NOMO-1 treated with DMSO at 0.1 percent for 48 hours (cell line): ENCODE measurements at regions not wholly inside any gene's neighbourhood (a gene's known extent, or its start where the extent isn't known, plus 50 kb on each side); places are given as distances from the start of the nearest gene placed in this dataset.
"Not testable (repeated sequence)": the region's sequence is repeated elsewhere in the genome, so short reads cannot be mapped to it uniquely, and the experiment has no call there.

Experiments
- DNase-seq: peaks from one replicate; lab custom pipeline; 2025; ENCODE audit not compliant: unreplicated experiment; lab: John Stamatoyannopoulos, UW

GRCh38 chr15:87681104-87681503 lies 575.4 kb downstream of the NTRK3 start:
- DNase-seq = peak; percentile 82

- no peak for DNase-seq
Measured at GRCh38 chr15:87680208-87680607, 576.3 kb downstream of the NTRK3 start.

DNA sequence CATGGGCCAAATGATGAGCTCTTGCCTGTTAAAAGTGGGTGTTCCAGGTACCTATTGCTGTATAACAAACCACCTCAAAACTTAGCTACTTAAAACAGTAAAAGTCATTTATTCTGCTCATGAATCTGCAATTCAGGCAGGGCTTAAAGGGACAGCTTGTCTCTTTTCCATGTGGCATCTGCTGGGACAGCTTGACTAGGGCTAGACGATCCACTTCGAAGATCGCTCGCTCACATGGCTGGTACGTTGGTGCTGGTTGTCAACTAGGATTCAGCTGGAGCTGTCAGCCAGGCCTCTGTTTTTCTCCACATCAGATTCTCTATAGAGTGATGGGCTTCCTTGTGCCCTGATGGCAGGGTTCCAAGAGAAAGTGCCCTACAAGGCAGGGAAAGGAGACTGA lies 581.3 kb downstream of the NTRK3 start:
- no peak for DNase-seq

- DNase-seq = no peak
Measured at GRCh38 chr15:87672309-87673288, 583.9 kb downstream of the NTRK3 start.

DNA sequence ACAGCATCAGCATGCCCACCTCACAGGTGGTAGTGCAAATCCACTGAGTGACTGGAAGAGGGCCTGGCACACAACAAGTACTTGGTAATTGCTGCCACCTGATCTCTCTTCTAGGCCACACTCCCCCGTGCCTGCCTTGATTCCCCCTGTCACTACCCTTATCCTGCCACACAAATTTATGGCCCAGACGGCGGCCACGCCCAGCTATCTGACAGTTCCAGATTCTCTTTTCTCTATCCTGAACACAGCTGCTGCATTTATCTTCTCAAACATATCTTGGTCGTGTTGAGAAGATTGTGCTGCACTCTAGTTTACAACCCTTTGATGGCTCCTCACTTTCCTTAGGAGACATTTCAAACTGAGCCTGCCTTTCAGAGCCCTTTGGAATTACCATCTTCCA lies 585.2 kb downstream of the NTRK3 start:
- DNase-seq = no peak

GRCh38 chr15:87669846-87670245 lies 586.7 kb downstream of the NTRK3 start:
- DNase-seq = no peak

DNA sequence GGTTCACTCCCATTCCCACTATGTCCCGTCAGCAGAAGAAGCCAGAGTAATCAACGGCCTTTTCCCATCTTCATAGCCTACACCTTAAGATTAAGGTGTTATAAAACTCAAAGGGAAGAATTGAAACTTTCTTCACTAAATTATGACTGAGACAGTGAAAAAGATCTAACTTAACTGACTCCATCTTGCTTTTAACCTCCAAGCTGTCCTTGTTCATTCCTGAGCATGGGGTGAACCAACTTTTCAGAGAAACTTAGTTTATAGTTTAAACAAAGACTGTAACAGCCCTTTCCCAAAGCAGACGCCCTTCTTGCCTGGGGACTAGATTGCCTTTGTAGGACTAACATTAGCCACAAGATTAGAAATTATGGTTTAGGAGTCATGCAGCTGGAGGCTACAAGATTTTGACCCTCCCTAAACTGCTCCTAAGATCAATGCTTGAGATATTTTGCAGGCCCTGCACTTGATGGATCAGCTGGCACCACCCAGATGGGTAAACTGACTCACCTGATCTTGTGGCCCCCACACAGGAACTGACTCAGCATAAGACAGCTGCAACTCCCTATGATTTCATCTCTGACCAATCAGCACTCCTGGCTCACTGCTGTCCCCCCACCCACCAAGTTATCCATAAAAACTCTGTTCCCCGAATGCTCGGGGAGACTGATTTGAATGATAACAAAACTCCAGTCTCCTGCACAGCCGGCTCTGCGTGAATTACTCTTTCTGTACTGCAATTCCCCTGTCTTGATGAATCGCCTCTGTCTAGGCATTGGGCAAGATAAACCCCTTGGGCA lies 587.6 kb downstream of the NTRK3 start:
- not testable (repeated sequence) for DNase-seq

DNA sequence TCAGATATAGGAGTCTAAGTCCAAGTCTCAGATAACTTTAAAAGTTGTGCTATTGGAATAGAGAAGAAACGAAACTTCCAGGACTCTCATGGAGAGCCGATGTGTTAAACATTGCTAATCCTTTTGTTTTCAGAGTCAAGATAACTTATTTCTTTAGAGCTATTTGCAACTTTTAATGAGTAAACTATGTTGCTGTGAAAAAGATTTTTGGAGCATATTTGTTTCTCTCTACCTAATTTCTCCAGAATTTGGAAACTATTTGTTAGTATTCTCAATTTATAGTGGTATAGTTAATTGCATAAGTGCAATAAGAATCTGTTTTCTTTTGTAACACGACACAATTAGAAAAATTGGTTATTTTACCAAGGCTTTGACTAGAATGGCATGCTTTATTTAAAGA lies 588.9 kb downstream of the NTRK3 start:
- DNase-seq = no peak

DNA sequence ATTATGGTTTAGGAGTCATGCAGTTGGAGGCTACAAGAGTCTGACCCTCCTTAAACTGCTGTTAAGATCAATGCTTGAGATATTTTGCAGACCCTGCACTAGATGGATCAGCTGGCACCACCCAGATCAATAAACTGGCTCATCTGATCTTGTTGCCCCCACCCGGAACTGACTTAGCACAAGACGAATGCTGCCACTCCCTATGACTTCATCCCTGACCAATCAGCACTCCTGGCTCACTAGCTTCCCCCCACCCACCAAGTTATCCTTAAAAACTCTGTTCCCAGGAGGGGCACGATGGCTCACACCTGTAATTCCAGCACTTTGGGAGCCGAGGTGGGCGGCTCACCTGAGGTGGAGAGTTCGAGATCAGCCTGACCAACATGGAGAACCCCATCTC lies 594.0 kb downstream of the NTRK3 start:
- DNase-seq = no peak

GRCh38 chr15:87661454-87662355 lies 594.8 kb downstream of the NTRK3 start:
- DNase-seq = no peak

DNA sequence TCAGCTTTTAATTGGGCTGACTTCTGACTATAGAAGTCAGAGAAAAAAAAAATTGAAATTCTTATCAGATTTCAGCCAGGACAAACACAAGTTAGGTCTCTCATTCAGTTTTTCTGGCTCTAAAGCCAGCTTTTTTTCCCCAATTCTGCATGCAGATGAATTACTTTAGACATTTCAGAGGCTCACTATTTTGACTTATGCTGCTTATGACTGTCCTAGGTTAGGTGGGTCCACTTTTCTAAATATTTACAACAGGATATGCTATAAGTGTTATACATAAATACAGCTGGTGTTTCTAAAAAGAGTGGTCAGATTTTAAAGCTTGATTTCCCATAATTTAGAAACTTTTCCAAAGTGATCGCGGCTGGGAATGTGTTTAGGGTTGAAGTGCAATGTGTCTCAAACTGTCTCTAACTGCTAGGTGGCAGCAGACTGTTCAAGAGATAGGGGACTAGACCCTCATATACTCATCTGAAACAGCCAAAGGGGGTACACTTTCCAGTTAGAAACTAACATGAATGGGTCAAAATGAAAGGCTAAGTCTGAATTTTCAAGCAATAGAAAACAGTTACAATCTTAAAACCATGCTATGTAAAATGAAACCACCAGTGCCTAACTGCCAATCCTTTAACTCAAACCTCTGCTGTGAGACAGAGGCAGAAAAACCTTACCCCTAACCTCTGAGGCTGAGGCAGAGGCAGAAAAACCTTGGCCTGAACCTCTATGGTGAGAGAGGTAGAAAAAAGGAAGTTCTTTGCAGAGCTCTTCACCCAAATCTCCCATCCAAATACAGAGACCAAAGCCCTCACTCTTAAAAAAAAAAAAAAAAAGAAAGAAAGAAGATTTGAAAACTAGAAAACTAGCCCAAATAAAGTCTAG lies 596.0 kb downstream of the NTRK3 start:
- DNase-seq = no peak

- no peak for DNase-seq
Measured at GRCh38 chr15:87656372-87656771, 600.2 kb downstream of the NTRK3 start.

- no peak for DNase-seq
Measured at GRCh38 chr15:87653646-87654045, 602.9 kb downstream of the NTRK3 start.

GRCh38 chr15:87649175-87649574 lies 607.4 kb downstream of the NTRK3 start:
- DNase-seq = no peak

GRCh38 chr15:87648278-87648677 lies 608.3 kb downstream of the NTRK3 start:
- DNase-seq = no peak

- no peak for DNase-seq
Measured at GRCh38 chr15:87645723-87646122, 610.8 kb downstream of the NTRK3 start.

DNA sequence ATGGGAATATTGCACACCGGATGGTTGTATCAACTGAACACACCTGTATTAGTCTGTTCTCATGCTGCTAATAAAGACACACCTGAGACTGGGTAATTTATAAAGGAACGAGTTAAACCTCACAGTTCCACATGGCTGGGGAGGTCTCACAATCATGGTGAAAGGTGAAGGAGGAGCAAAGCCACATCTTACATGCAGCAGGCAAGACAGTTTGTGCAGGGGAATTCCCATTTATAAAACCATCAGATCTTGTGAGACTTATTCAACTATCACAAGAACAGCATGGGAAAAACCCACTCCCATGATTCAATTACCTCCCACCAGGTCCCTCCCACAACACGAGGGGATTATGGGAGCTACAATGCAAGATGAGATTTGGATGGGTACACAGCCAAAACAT lies 613.5 kb downstream of the NTRK3 start:
- DNase-seq = not testable (repeated sequence)

GRCh38 chr15:87639305-87640011 lies 617.1 kb downstream of the NTRK3 start:
- DNase-seq = no peak

GRCh38 chr15:87638554-87639083 lies 617.9 kb downstream of the NTRK3 start:
- no peak for DNase-seq
